HPDE6-E6E7 (cell line): ENCODE measurements at regions not wholly inside any gene's neighbourhood (a gene's known extent, or its start where the extent isn't known, plus 50 kb on each side); places are given as distances from the start of the nearest gene placed in this dataset.
A peak's percentile ranks its signal among the peaks of the same experiment; 100 is the strongest.
"Not testable (repeated sequence)": the region's sequence is repeated elsewhere in the genome, so short reads cannot be mapped to it uniquely, and the experiment has no call there.

Experiments
- DNase-seq: peaks from one replicate; pipeline ENCODE4 v3.0.0; 2011; ENCODE audit warnings: missing footprints; ENCODE audit errors: extremely low spot score

DNA sequence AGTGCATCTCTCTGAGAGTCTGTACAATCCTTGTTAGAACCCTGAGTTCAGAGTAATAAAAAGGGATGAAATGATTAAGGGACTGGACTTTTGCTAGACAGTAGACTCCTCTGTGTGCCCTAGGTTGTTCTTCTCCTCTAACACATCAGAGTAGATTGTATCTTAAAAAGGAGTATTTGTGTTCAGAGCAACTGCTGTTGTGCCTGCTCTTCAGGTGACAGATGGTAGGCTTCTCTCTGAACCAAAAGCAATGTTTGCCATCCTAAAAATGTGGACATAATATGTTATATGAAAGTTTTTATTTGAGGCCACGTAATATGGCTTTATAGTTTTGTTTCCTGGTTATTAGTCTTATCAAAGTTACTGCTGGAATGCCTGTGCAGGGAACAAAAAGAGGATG, 588.6 kb upstream of the FAT1 start:
- no peak for DNase-seq

- no peak for DNase-seq
These were observed 594.1 kb upstream of the FAT1 start for GRCh38 chr4:187317799-187318198.

GRCh38 chr4:187321711-187322110, 598.1 kb upstream of the FAT1 start:
- DNase-seq = no peak

DNA sequence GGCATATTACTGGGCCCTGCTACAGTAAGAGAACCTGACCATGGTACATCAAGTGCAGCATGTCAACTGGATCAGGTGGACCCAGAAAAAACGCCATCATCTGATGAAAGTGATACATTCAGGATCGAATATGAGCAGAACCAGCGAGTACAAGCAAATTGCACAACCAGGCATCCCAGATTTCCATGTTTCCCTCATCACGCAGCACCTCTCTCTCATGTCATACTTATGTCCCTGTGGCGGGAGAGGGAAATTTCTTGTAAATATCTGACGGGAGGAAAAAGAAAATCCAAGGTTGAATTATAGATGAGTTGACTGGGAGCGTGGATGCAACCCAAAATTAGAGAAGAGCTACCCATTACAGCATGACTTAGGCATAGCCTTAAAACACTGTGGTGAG, 608.5 kb upstream of the FAT1 start:
- no peak for DNase-seq

DNA sequence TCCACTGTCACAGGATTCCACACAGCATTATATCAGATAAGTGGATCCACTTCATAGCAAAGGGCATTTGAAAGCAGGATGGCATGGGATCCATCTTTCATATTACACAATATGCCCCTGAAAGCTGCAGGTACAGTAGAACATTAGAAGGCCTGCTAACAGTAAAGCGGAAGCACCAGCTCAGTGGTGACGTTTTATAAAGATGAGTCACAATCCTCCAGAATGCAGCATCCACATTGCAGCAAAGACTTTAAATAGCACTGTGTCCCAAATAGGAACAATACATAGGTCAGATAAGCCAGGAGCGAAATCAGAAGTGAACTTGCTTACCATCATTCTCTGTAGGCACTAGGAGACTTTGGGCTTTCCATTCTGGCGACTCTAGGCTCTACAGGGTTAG, 609.5 kb upstream of the FAT1 start:
- DNase-seq = no peak

GRCh38 chr4:187335339-187335738, 611.7 kb upstream of the FAT1 start:
- DNase-seq = no peak

- DNase-seq = peak; percentile 22
These were observed 631.1 kb upstream of the FAT1 start for GRCh38 chr4:187354740-187355139.

DNA sequence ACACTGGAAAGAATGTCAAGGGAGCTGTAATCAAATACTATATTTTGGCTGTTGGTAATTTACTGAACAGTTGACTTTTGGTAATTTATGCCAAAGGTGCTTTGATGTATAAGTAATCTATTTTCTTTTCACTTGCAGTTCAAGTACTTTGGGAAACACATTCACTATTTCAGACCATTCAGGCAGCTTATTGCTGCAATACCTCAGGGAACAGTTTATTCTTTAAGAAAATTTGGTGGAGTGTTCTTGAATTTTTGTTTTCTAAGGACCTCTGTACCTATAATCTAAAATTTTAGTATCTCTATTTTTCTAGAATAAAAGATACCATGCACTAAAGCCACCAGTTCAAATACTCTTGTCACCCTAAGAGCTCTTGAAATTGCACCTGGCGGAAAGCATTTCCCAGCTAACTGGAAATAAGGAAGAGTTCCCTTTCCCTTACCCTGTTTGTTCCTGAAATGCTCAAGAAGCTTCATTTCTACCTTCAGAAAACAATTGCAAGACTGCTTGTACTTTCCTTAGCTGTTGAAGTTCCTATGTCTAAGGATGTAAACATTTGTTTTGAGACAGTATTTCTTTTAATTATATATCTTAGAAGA, 633.5 kb upstream of the FAT1 start:
- no peak for DNase-seq

DNA sequence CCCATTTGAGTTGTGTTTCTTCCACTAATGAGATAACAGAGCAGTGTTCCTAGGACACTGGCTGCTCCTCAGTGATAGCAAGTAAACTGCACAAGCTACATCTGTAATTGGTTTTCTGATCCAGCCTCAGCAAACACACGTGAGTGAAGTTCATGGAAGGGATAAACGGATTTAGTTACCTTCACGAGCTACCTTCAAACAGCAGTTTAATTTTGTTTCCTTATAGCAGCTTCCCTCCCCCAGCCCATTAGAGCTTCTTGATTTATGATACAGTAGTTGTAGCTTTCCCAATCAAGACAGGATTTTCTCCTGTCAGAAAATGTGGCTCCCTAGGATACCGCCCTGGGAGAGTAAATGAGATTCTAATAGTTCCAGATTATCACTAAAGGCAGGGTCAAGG, 634.2 kb upstream of the FAT1 start:
- no peak for DNase-seq

- DNase-seq = no peak
These were observed 632.4 kb upstream of the ZFP42 start for GRCh38 chr4:187362937-187363857.

- no peak for DNase-seq
These were observed 631.2 kb upstream of the ZFP42 start for GRCh38 chr4:187364401-187364800.

DNA sequence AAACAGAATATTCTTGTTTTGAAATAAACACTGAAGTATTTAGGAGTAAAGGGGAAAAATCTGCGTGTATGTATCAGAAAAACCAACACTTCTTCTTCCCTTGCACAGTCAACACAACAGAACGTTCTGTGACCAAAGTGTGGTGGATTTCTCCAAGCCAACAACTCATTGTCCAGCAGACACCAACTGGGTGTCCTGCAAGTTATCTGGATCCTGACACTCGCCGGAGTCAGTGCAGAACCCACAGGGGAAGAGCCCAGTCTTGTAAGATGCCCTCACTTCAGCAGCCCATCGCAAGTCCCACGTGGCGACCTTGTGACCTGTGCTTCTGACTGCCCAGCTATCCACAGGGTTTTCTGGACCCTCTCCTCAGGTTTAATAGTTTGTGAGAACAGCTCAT, 630.7 kb upstream of the ZFP42 start:
- no peak for DNase-seq

- no peak for DNase-seq
These were observed 629.0 kb upstream of the ZFP42 start for GRCh38 chr4:187366530-187366929.

DNA sequence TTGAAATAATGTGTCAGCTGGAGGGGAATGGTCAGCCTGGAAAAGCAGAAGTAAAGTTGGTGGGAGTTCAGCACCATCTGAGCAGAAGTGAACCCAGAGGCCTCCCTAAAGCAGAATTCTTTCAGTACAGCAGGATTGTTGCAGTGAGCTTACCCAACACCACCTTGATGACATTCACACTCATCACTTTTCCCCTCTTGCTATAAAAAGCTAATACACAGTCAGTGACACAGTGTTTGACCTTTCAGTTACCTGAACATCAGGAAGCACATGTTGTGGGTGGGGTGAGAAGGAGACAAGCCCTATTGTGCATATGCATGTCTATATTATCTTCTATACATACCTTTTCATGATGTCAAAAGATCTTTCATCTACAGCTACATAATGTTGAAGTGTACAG, 624.7 kb upstream of the ZFP42 start:
- DNase-seq = no peak

DNA sequence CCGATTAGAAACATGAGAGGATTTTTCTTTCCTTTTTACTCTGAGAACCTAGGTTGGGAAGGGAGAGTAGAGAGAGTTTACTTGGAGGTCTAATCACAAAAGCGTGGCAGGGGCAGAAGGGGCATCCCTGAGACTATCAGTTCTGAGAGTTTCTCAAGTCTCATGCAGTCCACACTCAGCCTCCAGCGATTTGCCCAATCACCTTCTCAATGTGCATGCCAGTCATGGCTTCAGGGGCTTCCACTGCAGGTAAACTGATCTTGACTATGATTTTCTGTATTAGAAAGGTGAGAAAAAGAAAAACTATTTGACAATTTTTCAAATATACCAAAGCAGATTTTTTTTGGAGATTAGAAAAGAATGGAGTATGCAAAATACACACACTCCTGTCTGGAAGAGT, 617.1 kb upstream of the ZFP42 start:
- DNase-seq = no peak

DNA sequence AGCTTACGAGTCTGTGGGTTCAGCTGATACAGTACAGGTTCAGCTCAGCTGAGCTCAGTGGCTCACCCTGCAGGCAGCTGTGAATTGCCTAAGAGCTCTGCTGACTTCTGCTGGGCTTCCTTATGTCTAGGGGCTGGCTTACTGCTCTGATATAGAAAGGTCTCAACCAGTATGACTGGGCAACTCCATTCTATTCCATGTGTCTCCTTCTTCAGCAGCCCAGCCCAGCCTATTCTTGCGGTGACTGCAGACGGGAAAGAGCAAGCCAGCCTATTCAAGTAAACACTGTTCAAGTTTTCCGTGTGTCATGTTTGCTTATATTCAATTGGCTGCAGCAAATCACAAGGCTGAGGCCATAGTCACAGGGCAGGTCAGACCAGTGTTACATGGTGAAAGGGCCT, 615.4 kb upstream of the ZFP42 start:
- no peak for DNase-seq

DNA sequence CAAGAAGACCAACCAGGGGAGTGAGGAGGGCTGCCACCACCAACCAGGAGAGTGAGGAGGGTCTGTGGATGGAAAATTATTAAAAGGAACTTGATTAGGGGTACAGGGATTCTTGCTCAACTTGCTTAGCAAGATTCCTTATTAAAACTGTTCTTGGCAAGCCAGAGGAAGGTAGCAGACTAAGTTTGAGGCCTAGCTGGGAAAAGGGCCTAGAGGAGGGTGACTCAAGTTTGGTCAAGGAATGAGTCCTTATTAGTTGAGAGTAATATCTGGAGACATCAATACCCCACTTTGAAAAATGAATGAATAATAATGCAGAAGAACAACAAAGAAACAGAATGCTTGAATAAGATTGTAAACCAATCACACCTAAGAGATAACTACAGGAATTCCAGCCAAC, 612.4 kb upstream of the ZFP42 start:
- no peak for DNase-seq

GRCh38 chr4:187387739-187388138, 607.8 kb upstream of the ZFP42 start:
- no peak for DNase-seq

- DNase-seq = no peak
These were observed 606.2 kb upstream of the ZFP42 start for GRCh38 chr4:187389420-187389819.

DNA sequence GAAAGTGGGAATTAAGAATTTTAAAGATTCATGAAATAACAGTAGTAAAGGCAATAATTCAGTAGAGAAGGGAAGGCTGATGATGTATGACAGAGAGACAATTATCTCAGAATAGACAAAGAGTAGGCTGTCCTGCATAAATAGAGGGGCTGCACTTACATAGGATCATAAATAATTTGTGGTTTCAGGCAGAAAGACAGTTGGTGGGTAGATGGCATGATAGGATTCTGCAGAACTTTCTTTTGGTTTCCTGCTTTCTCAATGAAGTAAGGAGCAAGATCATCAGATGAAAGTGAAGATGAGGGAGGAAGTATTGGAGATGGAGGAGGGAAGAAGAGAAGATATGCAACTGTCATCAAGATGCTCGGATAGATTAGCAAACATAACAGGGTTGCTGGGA, 604.9 kb upstream of the ZFP42 start:
- DNase-seq = no peak

DNA sequence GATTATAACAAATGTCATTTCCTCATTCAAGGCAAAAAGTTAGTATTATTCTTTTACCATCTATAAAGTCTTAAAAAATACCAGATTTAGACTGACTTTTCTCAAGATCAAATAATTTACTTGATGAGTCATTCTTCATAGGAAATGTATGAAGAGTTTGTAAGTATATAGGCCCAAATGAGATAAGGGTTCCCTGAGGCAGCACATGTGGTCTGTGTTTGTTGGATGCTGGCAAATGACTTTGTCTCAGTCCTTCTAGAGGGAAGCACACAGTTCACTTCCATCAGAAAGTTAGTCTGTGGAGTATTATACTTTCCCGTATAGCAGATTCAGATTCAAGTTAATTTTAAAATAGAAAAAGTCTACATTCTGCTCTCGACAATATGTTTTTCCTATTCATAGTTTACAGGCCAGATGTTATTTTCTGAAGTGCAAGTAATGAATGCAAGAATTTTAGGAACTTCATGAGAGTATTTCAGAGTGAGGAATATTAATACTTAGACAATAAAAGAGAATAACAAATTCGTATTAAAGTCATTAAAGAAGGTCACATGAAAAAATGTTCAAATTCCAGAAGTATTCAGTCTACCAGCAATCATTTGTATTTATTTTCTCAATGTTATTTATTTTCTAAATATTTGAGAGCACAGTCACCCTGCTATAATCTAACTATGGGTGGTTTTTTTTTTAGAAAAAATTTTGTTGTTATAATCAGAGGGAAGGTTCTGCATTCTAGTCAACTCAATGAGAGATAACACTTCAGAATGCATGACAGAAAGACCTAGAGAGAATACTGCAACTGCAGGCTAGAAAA, 601.8 kb upstream of the ZFP42 start:
- DNase-seq = no peak

- DNase-seq = no peak
These were observed 599.5 kb upstream of the ZFP42 start for GRCh38 chr4:187396106-187396505.

GRCh38 chr4:187408447-187408846, 587.1 kb upstream of the ZFP42 start:
- not testable (repeated sequence) for DNase-seq
